Right renal cortex interstitium (tissue), 3 donors: ENCODE measurements at regions not wholly inside any gene's neighbourhood (a gene's known extent, or its start where the extent isn't known, plus 50 kb on each side); places are given as distances from the start of the nearest gene placed in this dataset.
A peak's percentile ranks its signal among the peaks of the same experiment; 100 is the strongest.
"Not testable (repeated sequence)": the region's sequence is repeated elsewhere in the genome, so short reads cannot be mapped to it uniquely, and the experiment has no call there.

ENCODE experiments used
- DNase-seq, 3 donors: peaks; one replicate each; pipeline ENCODE4 v3.0.0-alpha.2; 2013; ENCODE audit warnings: low read depth in 3 of 3, low spot score in 2 of 3

GRCh38 chr2:83103613-83104012, 1355.5 kb downstream of the SUCLG1 start:
- no peak for DNase-seq

- DNase-seq, result not testable (repeated sequence)
These were observed 1370.0 kb downstream of the SUCLG1 start for GRCh38 chr2:83089051-83089450.

- no peak for DNase-seq
These were observed 1373.2 kb downstream of the SUCLG1 start for GRCh38 chr2:83085869-83086268.

- peak; percentile 29 to 38 (median 31) for DNase-seq
These were observed 1377.0 kb downstream of the SUCLG1 start for GRCh38 chr2:83081826-83082690.

GRCh38 chr2:83079007-83079406, 1380.1 kb downstream of the SUCLG1 start:
- no peak for DNase-seq

GRCh38 chr2:83072767-83073166, 1386.3 kb downstream of the SUCLG1 start:
- no peak for DNase-seq

GRCh38 chr2:83071914-83072313, 1387.2 kb downstream of the SUCLG1 start:
- DNase-seq, result no peak

- DNase-seq, result no peak
These were observed 1387.7 kb downstream of the SUCLG1 start for GRCh38 chr2:83071352-83071751.

GRCh38 chr2:83069724-83070123, 1389.4 kb downstream of the SUCLG1 start:
- DNase-seq, result no peak

- DNase-seq, result no peak
These were observed 1390.4 kb downstream of the SUCLG1 start for GRCh38 chr2:83068714-83069113.

- DNase-seq, result no peak
These were observed 1391.1 kb downstream of the SUCLG1 start for GRCh38 chr2:83067947-83068346.

GRCh38 chr2:83063933-83064332, 1395.1 kb downstream of the SUCLG1 start:
- no peak for DNase-seq

GRCh38 chr2:83063511-83063910, 1395.6 kb downstream of the SUCLG1 start:
- DNase-seq, result no peak

GRCh38 chr2:83058683-83059082, 1400.4 kb downstream of the SUCLG1 start:
- no peak for DNase-seq

- peak; percentile 5 to 15 (median 9) for DNase-seq
These were observed 1403.6 kb downstream of the SUCLG1 start for GRCh38 chr2:83055376-83056010.

GRCh38 chr2:83054751-83055150, 1404.3 kb downstream of the SUCLG1 start:
- DNase-seq, result no peak

- no peak for DNase-seq
These were observed 1407.4 kb downstream of the SUCLG1 start for GRCh38 chr2:83051538-83052170.

GRCh38 chr2:83042053-83042452, 1417.0 kb downstream of the SUCLG1 start:
- DNase-seq, result no peak

GRCh38 chr2:83022631-83023210, 1436.4 kb downstream of the SUCLG1 start:
- no peak for DNase-seq

- no peak for DNase-seq
These were observed 1441.6 kb downstream of the SUCLG1 start for GRCh38 chr2:83017366-83018090.
